Fibroblast of lung (primary cell): ENCODE measurements at regions not wholly inside any gene's neighbourhood (a gene's known extent, or its start where the extent isn't known, plus 50 kb on each side); places are given as distances from the start of the nearest gene placed in this dataset.

Source experiments
- EZH2 ChIP-seq: IDR thresholded peaks from 2 replicates; pipeline ENCODE4 v1.5.1; 2012; ENCODE audit warnings: low read length, control low read depth, mild to moderate bottlenecking; ENCODE audit errors: missing control alignments
- TF ChIP-seq, protein P1 (sequence below), 2 donors: IDR thresholded peaks in 1 of 2; conservative IDR thresholded peaks in 1 of 2; 1 replicate in 1 of 2; 2 replicates in 1 of 2; pipeline ENCODE4 v1.5.1; 2011 to 2012; ENCODE audit warnings: low read length in 2 of 2, control low read depth in 1 of 2, inconsistent platforms in 1 of 2, low read depth in 1 of 2, mild to moderate bottlenecking in 1 of 2

GRCh38 chr2:37526323-37526722 is 145.1 kb downstream of the CDC42EP3 start:
- TF ChIP-seq, protein P1, sequence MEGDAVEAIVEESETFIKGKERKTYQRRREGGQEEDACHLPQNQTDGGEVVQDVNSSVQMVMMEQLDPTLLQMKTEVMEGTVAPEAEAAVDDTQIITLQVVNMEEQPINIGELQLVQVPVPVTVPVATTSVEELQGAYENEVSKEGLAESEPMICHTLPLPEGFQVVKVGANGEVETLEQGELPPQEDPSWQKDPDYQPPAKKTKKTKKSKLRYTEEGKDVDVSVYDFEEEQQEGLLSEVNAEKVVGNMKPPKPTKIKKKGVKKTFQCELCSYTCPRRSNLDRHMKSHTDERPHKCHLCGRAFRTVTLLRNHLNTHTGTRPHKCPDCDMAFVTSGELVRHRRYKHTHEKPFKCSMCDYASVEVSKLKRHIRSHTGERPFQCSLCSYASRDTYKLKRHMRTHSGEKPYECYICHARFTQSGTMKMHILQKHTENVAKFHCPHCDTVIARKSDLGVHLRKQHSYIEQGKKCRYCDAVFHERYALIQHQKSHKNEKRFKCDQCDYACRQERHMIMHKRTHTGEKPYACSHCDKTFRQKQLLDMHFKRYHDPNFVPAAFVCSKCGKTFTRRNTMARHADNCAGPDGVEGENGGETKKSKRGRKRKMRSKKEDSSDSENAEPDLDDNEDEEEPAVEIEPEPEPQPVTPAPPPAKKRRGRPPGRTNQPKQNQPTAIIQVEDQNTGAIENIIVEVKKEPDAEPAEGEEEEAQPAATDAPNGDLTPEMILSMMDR (conservative IDR thresholded peaks at IDR 0.05 in 1 of 2, IDR thresholded peaks at IDR 0.05 in 1 of 2; ENCODE audit: low read depth in 1 of 2, low read length in 2 of 2), result no peak
- no peak for TF ChIP-seq EZH2
